ENCODE measurements at regions not wholly inside any gene's neighbourhood (a gene's known extent, or its start where the extent isn't known, plus 50 kb on each side); places are given as distances from the start of the nearest gene placed in this dataset.

DNA sequence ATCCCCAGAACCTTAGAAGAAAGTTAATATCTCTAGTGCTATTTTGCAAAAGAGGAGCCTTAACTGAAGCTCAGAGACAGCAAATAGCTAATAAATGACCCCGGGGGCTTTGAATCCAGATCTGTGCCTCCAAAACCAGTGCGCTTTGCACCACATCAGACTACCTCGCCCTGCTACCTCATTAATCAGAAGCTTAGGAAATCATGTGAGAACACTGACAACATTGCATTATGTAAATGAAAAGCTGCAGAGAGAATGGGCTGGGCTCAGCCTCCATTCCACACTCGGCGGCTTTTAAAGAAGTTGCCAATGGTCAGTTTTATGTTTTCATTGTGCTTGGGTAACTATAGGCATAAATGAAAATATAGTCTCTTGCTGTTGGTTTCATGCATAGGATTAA, 54.0 kb upstream of the STMND1 start:
- Histone ChIP-seq H3K4me3 (ENCODE audit: insufficient read depth, low read depth, low read length) (no peak overlapping the region), H3K36me3 (replicated peaks; ENCODE audit: control insufficient read depth, insufficient read depth, low read length) (no peaks in the 10 kb centered on the region), H3K27me3 (ENCODE audit: control insufficient read depth, insufficient read depth, low read length) (no peaks in the 10 kb centered on the region)
- DNase-seq, result no peak

DNA sequence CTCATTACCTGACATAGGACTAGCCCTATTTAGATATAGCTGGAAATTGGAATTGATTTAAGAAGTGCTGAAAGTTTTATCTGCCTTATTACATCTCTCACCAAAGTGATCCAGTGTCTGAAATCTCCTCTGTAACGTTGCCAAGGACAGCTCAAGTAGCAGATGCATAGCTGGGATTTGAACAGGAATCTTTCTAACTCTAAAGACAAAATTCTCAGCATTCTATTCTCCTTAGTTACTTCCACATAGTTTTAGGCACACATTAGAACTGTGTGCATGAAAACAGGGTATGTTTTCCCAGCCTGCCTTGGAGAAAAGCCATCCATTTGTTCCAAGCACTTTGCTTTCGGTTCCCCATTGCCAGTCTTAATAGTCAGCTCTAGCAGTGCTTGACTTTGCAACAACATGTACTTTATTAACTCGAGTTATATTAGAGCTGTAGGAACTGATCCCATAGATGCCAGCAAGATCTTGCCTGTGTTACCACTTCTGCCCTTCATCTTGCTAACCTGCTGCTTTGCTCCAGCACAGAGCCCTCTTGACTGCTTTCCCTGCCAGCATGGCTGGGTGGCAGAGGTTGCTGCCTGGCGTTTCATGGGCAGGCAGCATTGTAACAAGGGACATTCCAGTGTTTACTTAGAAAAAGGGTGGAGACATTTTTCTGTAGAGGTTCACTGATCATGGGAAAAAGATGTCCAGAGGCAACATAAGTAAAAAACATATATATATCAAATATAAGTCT, 56.1 kb upstream of the STMND1 start:
- DNase-seq, result no peak
- no peak overlapping the region for H3K4me3 ChIP-seq (ENCODE audit: insufficient read depth, low read depth, low read length)

DNA sequence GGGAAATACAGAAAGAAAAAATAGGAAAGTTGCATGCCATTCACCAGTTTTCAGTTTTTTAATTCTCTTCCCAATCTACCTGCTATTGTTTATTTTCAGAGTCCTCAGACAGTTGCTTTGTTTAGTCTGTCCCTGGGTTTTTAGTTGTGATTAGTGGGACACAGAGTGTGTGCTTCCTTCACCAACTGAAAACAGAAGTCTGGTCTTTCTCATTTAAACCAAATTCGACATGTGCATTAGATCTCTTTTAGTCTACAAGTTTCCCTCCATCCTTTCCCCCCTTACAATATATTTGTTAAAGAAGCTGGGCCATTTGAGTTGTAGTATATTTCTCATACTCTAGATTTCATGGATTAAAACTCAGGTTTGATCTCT, 58.7 kb upstream of the STMND1 start:
- Histone ChIP-seq H3K36me3 (replicated peaks; ENCODE audit: control insufficient read depth, insufficient read depth, low read length) (no peaks in the 10 kb centered on the region), H3K27me3 (ENCODE audit: control insufficient read depth, insufficient read depth, low read length) (no peaks in the 10 kb centered on the region), H3K4me3 (ENCODE audit: insufficient read depth, low read depth, low read length) (no peak overlapping the region)
- DNase-seq, result no peak

More for the DNA sequence above, 56.1 kb upstream of the STMND1 start:
- Histone ChIP-seq H3K27me3 (ENCODE audit: control insufficient read depth, insufficient read depth, low read length) (no peaks in the 10 kb centered on the region), H3K36me3 (replicated peaks; ENCODE audit: control insufficient read depth, insufficient read depth, low read length) (no peaks in the 10 kb centered on the region)

DNA sequence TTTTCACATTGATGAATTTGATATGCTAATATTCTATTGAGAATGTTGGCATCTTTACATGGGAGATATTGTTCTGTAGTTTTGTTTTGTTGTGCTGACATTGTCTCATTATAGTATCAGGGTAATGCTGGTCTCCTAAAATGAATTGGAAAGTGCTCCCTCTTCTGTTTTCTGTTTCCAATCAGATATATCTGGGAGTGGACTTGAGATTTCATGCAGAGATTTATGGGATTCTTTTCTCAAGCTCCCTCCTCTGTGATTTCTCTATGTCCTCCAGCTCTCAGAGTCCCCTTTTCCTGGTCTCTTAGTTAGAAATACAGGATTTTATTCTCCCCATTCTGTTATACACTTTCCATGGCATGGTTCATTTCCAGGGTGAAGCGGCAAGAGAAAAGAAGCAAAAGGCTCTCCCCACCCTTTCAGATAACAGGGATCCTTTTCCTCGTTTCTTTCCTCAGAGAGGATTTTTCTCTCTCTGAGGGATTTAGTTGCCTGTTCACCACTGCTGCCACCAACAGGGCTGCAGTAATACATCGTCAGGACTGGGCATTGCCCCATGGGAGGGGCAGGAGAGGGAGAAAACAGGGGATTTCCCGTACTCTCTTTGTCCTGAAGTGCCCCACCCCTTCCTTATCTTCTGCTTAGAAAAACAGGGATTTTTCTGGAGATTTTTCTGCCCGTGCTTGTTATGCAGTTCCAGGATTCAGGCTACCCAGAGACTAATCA, 59.3 kb upstream of the STMND1 start:
- no peaks in the 10 kb centered on the region for H3K27me3 ChIP-seq (ENCODE audit: control insufficient read depth, insufficient read depth, low read length)
- no peaks in the 10 kb centered on the region for H3K36me3 ChIP-seq (replicated peaks; ENCODE audit: control insufficient read depth, insufficient read depth, low read length)
- DNase-seq, result peak; percentile 81
- H3K4me3 ChIP-seq (ENCODE audit: insufficient read depth, low read depth, low read length), result no peak overlapping the region

DNA sequence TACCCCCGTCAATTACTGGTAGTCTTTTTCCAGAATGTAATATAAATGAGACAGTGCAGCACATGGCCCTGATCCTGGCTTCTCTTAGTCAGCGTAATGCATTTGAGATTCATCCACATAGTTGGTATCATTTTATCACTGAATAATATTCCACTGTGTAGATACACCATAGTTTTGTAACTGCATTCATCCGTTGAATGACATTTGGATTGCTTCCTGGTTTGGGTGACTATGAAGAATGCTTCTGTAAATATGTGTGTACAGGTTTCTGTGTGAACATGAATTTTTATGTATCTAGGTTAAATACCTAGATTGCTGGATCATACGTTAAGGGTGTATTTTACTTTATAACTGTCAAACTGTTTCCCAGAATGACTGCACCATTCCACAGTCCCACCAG, 62.6 kb upstream of the STMND1 start:
- no peak for DNase-seq
- H3K36me3 ChIP-seq (replicated peaks; ENCODE audit: control insufficient read depth, insufficient read depth, low read length), result no peaks in the 10 kb centered on the region
- no peaks in the 10 kb centered on the region for H3K27me3 ChIP-seq (ENCODE audit: control insufficient read depth, insufficient read depth, low read length)
- H3K4me3 ChIP-seq (ENCODE audit: insufficient read depth, low read depth, low read length), result no peak overlapping the region

DNA sequence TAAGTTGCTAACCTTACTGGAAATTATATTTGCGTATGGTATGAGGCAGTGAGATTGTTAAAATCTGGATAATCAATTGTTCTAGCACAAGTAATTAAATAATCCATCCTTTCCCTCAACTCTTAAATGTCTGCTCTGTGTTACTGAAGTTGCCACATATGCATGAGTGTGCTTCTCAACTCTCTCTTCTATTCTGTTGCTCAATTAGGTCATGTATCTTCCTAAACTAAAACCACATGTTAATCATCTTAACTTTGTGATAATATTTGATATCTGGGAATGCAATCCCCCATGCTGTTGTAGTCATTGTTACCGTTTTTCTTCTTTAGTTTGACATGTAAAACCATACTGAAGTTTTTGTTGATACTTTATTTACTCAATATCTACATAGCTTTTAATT, 63.5 kb upstream of the STMND1 start:
- no peak for DNase-seq
- Histone ChIP-seq H3K4me3 (ENCODE audit: insufficient read depth, low read depth, low read length) (no peak overlapping the region), H3K27me3 (ENCODE audit: control insufficient read depth, insufficient read depth, low read length) (no peaks in the 10 kb centered on the region), H3K36me3 (replicated peaks; ENCODE audit: control insufficient read depth, insufficient read depth, low read length) (no peaks in the 10 kb centered on the region)

DNA sequence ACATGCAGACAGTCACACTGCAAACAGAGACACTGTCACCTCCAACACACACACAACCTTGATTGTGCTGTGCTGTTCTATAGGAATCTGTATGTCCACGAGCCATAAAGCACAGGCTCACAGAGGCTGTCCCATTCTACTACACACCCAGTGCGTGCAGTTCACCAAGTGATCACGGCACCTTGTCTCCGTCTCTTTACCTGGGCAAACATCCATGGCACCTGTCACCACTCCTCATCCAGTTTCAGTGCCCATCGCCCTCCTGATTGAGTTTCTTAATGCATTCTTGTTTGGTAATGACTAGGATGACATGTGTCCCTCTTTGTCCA, 65.8 kb upstream of the STMND1 start:
- no peaks in the 10 kb centered on the region for H3K27me3 ChIP-seq (ENCODE audit: control insufficient read depth, insufficient read depth, low read length)
- no peak overlapping the region for H3K4me3 ChIP-seq (ENCODE audit: insufficient read depth, low read depth, low read length)
- H3K36me3 ChIP-seq (replicated peaks; ENCODE audit: control insufficient read depth, insufficient read depth, low read length), result no peaks in the 10 kb centered on the region
- no peak for DNase-seq

DNA sequence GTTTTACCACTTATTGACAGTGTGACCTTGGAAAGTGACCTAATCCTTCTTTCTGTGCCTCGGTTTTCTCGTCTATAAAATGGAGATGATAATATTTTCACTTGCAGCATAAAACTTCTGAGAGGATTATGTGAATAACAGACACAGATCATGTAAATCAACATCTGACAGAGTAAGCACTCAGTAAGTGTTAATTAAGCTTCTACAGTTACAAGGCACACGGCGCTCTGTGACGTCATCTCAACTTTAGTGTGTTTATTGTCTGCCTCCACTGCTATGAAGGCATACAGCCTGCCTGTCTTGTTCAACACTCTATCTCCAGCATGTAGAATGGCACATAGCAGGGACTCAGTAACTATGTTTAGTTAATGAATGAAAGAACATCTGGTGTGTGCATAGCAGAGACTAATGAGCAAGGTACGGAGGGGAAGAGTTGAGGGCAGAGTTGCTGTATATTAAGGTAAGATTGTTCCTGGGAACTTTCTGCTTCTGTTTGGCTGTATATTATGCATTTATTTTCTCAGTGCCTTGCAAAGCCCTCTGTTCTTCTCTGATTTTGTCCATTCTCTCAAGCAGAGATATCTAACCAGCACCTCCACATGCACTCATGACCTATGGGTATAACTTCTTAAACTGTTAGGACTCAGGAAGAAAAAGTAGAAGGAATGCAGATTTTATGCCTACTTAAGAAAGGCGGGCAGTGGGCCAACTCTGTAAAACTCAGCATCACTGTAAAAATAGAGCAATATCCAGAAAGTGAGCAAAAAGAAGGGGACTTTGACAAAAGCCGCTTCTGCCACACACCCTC, 66.4 kb upstream of the STMND1 start:
- Histone ChIP-seq H3K27me3 (ENCODE audit: control insufficient read depth, insufficient read depth, low read length) (no peaks in the 10 kb centered on the region), H3K36me3 (replicated peaks; ENCODE audit: control insufficient read depth, insufficient read depth, low read length) (no peaks in the 10 kb centered on the region), H3K4me3 (ENCODE audit: insufficient read depth, low read depth, low read length) (no peak overlapping the region)
- DNase-seq, result no peak

DNA sequence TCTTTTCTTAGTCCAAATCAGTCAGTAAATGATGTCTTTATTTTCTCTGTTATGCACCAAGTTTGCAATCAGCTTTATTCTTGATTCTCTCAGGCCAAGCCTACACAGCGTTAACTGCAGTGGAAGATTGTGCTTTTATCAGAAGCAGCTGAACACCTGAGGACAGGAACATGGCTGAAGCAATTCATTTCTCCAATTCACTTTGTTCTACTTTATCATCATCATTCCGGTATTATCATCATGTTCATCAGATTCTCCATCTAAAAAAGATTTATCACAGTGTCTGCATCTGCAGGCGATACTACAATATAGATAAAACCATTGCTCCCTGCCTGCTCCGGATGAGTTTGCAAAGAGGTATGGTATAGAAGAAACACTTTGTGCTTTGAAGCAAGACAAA, 68.1 kb upstream of the STMND1 start:
- H3K27me3 ChIP-seq (ENCODE audit: control insufficient read depth, insufficient read depth, low read length), result no peaks in the 10 kb centered on the region
- no peak overlapping the region for H3K4me3 ChIP-seq (ENCODE audit: insufficient read depth, low read depth, low read length)
- no peaks in the 10 kb centered on the region for H3K36me3 ChIP-seq (replicated peaks; ENCODE audit: control insufficient read depth, insufficient read depth, low read length)
- no peak for DNase-seq

DNA sequence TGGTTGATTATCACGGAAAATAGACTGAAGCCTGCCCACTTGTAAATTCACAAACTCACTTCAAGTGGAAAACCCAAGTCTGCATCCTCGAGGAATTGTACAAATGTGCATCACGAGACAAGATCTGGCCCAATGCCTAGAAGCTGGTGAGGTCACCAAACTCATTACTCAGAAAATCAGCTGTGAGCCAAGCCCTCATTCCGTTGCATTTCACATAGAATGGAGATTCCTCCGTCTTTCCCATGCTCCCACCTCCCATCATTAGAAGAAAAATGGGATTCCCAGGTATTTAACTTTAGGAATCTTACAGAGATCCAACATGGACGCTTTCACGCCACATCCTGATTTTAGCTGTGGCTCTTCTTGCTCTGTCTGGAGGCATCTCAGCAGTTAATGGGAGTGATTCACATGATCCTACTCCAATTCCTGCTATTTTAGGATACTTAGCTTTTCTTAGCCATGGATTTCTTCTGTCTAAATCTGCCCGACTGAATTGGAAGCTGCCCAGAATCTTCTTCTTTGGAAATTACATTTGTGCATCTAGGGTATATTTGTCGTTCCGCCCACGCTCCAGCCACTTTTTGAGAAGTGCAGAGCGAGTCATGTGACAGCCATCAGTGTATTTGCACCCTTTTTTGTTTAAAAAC, 68.7 kb upstream of the STMND1 start:
- Histone ChIP-seq H3K36me3 (replicated peaks; ENCODE audit: control insufficient read depth, insufficient read depth, low read length) (no peaks in the 10 kb centered on the region), H3K4me3 (ENCODE audit: insufficient read depth, low read depth, low read length) (no peak overlapping the region), H3K27me3 (ENCODE audit: control insufficient read depth, insufficient read depth, low read length) (no peaks in the 10 kb centered on the region)
- no peak for DNase-seq

DNA sequence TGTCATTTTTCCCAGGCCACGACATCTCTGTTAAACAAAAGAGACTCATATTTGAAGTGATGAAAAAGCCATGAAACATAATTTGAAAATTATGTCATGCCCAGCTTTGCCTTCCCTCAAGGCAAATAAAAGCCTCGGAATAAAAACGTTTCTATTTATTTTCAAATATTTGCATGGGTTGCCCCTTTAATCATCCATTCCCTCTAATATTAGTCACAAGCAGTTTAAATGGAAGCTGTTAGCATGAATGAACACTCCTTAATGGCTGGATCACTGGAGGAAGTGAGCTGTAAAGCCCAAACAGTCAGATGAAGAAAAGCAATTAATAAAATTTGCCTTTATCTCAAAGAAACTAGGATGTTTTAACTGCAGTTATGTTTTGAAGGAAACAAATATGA, 69.3 kb upstream of the STMND1 start:
- no peak for DNase-seq
- Histone ChIP-seq H3K4me3 (ENCODE audit: insufficient read depth, low read depth, low read length) (no peak overlapping the region), H3K27me3 (ENCODE audit: control insufficient read depth, insufficient read depth, low read length) (no peaks in the 10 kb centered on the region), H3K36me3 (replicated peaks; ENCODE audit: control insufficient read depth, insufficient read depth, low read length) (no peaks in the 10 kb centered on the region)

DNA sequence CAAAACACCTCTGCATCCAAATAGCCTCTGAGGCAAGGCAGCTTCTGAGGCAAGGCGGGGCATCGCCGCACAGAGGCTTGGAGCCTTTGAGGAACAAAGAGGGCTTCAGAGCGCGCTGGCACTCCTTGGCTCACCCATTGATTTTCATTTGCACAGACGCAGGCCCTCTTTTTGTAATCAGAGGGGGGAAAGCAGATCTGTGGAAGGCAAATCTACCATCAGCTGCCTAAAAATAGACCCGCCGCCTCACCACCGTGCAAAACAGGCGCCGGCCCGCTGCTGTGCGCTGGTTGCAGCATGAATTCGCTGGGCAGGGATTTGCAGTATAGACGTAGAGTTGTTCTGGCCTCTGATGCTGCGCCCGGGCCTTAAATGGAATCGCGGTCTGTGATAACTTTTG, 69.9 kb upstream of the STMND1 start:
- Histone ChIP-seq H3K36me3 (replicated peaks; ENCODE audit: control insufficient read depth, insufficient read depth, low read length) (no peaks in the 10 kb centered on the region), H3K27me3 (ENCODE audit: control insufficient read depth, insufficient read depth, low read length) (no peaks in the 10 kb centered on the region), H3K4me3 (ENCODE audit: insufficient read depth, low read depth, low read length) (no peak overlapping the region)
- no peak for DNase-seq

DNA sequence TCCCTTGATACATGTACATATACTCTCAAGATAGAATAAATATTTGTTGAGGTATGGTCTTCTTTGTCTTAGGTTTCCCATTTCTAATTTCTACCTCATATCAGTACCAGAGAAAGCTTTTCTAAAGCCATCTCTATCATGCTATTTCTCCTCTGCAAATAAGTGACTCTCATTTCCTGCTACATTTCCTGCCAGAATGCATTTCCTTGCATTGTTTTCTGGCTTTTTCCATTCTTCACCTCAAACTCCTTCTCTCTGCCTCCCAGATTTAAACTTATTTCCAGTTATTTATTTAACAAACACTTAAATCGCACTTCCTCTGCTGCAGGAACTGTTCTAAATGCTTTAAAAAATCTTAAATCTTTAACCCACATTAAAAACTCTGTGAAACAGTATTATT, 74.4 kb upstream of the STMND1 start:
- H3K4me3 ChIP-seq (ENCODE audit: insufficient read depth, low read depth, low read length), result no peak overlapping the region
- H3K36me3 ChIP-seq (replicated peaks; ENCODE audit: control insufficient read depth, insufficient read depth, low read length), result no peaks in the 10 kb centered on the region
- no peak for DNase-seq
- H3K27me3 ChIP-seq (ENCODE audit: control insufficient read depth, insufficient read depth, low read length), result no peaks in the 10 kb centered on the region

DNA sequence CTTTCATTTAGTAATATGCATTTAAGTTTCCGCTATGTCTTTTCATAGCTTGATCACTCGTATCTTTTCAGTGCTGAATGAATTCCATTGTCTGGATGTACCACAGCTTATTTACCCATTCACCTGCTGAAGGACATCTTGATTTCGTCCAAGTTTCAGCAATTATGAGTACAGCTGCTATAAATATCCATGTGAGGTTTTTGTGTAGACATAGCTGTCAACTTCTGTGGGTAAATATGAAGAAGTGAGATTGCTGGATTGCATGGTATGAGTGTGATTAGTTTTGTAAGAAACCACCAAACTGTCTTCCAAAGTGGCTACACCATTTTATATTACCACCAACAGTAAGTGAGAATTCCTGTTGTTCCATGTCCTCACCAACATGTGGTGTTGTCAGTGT, 79.2 kb upstream of the STMND1 start:
- Histone ChIP-seq H3K4me3 (ENCODE audit: insufficient read depth, low read depth, low read length) (no peak overlapping the region), H3K36me3 (replicated peaks; ENCODE audit: control insufficient read depth, insufficient read depth, low read length) (no peaks in the 10 kb centered on the region), H3K27me3 (ENCODE audit: control insufficient read depth, insufficient read depth, low read length) (no peaks in the 10 kb centered on the region)
- DNase-seq, result no peak

DNA sequence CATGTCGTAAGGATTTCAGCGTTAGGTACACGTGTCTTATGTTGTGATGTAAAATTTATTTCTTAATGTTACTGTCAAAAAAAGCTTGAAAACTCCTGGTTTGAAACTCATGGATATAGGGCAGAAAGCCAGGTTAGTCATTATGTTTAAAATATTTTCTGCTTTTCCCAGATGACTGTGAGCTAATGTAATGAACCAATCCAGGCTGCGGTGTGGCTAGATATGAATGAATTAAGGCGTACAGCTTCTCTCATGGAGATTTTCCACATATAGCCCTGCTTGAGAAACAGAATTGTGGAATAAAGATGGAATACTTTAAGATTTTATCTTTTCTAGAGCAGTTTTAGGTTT, 80.3 kb upstream of the STMND1 start:
- Histone ChIP-seq H3K4me3 (ENCODE audit: insufficient read depth, low read depth, low read length) (no peak overlapping the region), H3K27me3 (ENCODE audit: control insufficient read depth, insufficient read depth, low read length) (no peaks in the 10 kb centered on the region), H3K36me3 (replicated peaks; ENCODE audit: control insufficient read depth, insufficient read depth, low read length) (no peaks in the 10 kb centered on the region)
- DNase-seq, result no peak
